Mucosa of rectum (tissue), 2 donors: ENCODE measurements at regions not wholly inside any gene's neighbourhood (a gene's known extent, or its start where the extent isn't known, plus 50 kb on each side); places are given as distances from the start of the nearest gene placed in this dataset.
"Not testable (repeated sequence)": the region's sequence is repeated elsewhere in the genome, so short reads cannot be mapped to it uniquely, and the experiment has no call there.

Source experiments
- H3K27ac ChIP-seq, 2 donors: one replicate each; pipeline ENCODE4 v1.7.0; 2013; ENCODE audit warnings: inconsistent platforms in 2 of 2, low read depth in 2 of 2, low read length in 2 of 2
- H3K27me3 ChIP-seq, 2 donors: one replicate each; pipeline ENCODE4 v1.7.0; 2013; ENCODE audit warnings: low read length in 2 of 2; ENCODE audit not compliant: control insufficient read depth in 2 of 2, insufficient read depth in 2 of 2
- H3K36me3 ChIP-seq, 2 donors: one replicate each; pipeline ENCODE4 v1.7.0; 2013; ENCODE audit warnings: low read length in 2 of 2; ENCODE audit not compliant: control insufficient read depth in 2 of 2, insufficient read depth in 2 of 2
- H3K4me1 ChIP-seq, 2 donors: one replicate each; pipeline ENCODE4 v1.7.0; 2013; ENCODE audit warnings: low read length in 2 of 2, mild to moderate bottlenecking in 1 of 2; ENCODE audit not compliant: control insufficient read depth in 2 of 2, insufficient read depth in 2 of 2
- H3K4me3 ChIP-seq, 2 donors: one replicate each; pipeline ENCODE4 v1.7.0; 2013; ENCODE audit warnings: low read length in 2 of 2
- H3K9ac ChIP-seq, 2 donors: one replicate each; pipeline ENCODE4 v1.7.0; 2013; ENCODE audit warnings: low read length in 2 of 2, low read depth in 1 of 2, mild to moderate bottlenecking in 1 of 2
- H3K9me3 ChIP-seq, 2 donors: one replicate each; pipeline ENCODE4 v1.7.0; 2013; ENCODE audit warnings: low read length in 2 of 2; ENCODE audit not compliant: control insufficient read depth in 2 of 2
- donor health status: healthy.
- donor health status: Normal muscosa, but diverticular disease.

DNA sequence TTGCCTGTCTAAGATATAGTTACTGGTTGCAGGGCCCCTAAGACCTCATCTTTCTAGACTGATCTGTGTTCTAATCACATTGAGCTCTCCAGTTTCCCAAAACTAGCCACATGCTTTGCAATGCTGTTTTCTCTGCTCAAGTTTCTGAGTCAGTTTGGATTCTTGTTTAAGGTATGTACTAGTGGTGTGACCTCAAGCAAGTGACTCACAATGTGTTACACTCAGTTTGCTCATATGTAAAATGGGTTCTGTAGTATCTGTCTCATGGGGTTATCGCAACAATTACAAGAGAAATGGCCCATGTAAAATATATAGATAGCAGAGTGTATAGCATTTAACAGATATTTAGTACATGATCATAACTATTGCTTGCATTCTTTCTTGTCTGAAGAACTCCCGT lies 153.1 kb upstream of the ELL2 start:
- Histone ChIP-seq H3K36me3 (no peaks in the 10 kb centered on the region), H3K4me1 (no peaks in the 10 kb centered on the region), H3K27me3 (no peaks in the 10 kb centered on the region), H3K4me3 (no peak overlapping the region), H3K9me3 (no peaks in the 10 kb centered on the region), H3K27ac (no peak overlapping the region), H3K9ac (no peak overlapping the region)

DNA sequence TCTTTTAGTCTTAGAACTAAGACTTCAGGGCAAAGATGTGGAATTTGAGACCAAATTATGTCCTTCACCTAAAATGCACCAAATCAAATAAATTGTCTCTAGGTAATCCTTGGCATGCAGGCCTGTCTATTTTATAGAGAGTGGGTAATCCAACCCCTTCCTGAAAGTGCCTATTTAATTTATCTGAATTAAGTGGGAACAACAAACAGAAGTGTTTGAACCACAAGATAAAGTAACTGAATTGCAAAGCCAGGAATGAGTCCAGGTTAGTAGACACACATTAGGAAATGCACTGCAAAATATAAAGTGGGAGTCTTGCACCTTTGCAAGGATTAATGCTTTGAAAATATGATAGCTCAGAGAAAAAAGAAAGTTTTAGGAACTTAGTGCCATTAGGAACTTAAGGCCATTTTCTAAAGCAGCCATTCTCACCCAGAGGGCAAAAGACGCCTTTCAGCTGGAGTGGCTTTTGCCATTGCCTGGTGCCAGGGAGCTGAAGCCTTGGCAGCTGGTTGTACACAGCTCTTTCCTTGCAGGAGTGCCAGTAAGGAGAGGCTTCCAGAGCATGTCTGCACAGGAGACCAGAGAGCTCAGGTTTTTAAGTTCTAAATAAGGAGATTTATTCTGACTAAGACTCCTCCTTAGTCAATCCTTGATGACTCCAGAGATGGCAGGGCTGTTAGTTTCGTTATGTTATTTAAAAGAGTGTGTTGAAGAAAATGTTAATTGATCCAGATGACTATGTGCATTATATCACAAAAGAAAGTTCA lies 151.7 kb upstream of the ELL2 start:
- Histone ChIP-seq H3K4me3 (no peak overlapping the region), H3K9me3 (no peaks in the 10 kb centered on the region), H3K27ac (no peak overlapping the region), H3K4me1 (no peaks in the 10 kb centered on the region), H3K36me3 (no peaks in the 10 kb centered on the region), H3K9ac (no peak overlapping the region), H3K27me3 (no peaks in the 10 kb centered on the region)

DNA sequence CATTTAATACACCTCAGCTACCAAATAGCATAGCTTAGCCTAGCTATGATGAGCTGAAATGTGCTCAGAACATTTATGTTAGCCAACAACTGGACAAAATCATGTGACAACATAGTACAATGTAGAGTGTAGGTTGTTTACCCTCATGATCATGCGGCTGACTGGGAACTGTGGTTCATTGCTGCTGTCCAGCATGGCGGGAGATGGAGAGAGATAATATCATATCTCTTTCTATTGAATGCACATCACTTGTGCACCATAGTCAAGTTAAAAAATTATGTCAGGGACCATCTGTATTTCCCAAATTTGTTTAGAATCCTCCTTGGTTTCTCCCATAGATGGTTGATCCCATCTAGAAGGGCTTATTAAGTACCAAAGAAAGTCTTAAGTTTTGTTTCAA lies 151.1 kb upstream of the ELL2 start:
- H3K9ac ChIP-seq: no peak overlapping the region
- no peaks in the 10 kb centered on the region for H3K9me3 ChIP-seq
- no peaks in the 10 kb centered on the region for H3K36me3 ChIP-seq
- H3K4me1 ChIP-seq: no peaks in the 10 kb centered on the region
- no peak overlapping the region for H3K27ac ChIP-seq
- H3K4me3 ChIP-seq: no peak overlapping the region
- no peaks in the 10 kb centered on the region for H3K27me3 ChIP-seq

DNA sequence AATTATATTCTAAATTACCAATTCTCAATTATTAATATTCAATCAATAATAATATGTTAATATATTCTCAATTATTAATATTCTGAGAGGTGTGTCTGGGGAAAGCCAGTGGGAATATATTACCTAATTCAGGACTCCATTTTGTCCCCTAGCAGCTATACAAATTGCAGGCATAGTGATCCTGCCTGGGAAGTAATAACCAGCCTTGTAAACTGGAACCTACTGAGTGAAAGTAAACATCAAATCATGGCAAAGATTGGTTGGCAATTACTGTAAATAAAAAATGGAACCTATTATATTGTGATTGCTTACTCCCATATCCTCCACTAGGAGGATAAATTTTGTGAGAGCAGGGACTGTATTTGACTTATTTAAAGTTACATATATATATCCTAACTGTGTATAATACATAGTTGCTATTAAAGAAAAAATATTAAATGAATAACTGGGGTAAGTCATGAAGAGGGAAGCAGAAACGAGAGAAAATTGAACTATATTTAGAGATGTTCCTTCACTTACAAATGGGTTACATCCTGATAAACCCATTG lies 150.5 kb upstream of the ELL2 start:
- Histone ChIP-seq H3K9me3 (no peaks in the 10 kb centered on the region), H3K4me3 (no peak overlapping the region), H3K27me3 (no peaks in the 10 kb centered on the region), H3K4me1 (no peaks in the 10 kb centered on the region), H3K27ac (no peak overlapping the region), H3K36me3 (no peaks in the 10 kb centered on the region), H3K9ac (no peak overlapping the region)

DNA sequence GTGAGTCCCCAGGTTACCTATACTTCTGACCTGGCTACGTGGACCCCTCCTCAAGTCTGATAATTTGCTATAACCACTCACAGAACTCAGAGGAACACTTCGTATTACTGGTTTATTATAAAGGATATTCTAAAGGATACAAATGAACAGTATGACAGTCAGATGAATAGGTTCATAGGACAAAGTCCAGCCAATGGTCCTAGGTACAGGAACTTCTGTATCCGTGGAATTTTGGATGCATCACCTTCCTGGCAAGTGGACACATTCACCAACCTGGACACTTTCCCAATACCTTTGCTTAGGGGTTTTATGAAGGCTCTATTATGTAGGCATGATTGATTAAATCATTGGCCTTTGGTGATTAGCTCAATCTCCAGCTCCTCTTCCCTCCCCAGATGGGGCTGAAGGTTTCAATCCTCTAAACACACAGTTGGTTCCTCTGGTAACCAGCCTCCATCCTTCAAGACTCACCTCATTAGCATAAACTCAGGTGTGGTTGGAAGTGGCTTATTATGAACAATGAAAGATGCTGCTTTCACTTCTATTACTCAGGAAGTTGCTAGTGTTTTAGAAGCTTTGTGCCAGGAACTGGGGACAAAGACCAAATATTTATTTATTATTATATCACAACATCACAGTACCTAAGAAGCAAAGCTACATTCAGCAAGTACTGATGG lies 149.6 kb upstream of the ELL2 start:
- H3K4me3 ChIP-seq: no peak overlapping the region
- no peak overlapping the region for H3K9ac ChIP-seq
- H3K9me3 ChIP-seq: no peaks in the 10 kb centered on the region
- no peaks in the 10 kb centered on the region for H3K27me3 ChIP-seq
- H3K36me3 ChIP-seq: no peaks in the 10 kb centered on the region
- no peaks in the 10 kb centered on the region for H3K4me1 ChIP-seq
- H3K27ac ChIP-seq: no peak overlapping the region

DNA sequence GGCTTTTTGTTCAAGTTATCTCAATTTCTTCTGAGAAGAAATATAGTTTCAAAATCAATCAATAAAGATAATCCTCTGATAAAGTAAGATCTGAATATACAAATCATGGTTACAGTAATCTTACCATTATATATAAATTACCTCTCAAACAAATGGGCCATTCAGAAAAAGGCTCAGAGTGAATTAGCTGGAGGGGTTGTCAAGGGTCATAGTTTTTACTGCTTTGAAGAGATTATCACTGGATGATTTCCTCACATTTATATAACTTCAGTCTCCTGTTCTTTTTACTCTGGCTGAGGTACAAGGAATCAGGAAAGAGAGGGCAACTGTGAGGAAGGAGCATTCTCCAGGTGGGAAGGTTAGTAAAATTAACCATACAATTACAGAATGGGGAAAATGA lies 148.6 kb upstream of the ELL2 start:
- H3K4me1 ChIP-seq: no peaks in the 10 kb centered on the region
- no peaks in the 10 kb centered on the region for H3K9me3 ChIP-seq
- H3K27ac ChIP-seq: no peak overlapping the region
- no peaks in the 10 kb centered on the region for H3K36me3 ChIP-seq
- no peak overlapping the region for H3K4me3 ChIP-seq
- H3K9ac ChIP-seq: no peak overlapping the region
- H3K27me3 ChIP-seq: no peaks in the 10 kb centered on the region

DNA sequence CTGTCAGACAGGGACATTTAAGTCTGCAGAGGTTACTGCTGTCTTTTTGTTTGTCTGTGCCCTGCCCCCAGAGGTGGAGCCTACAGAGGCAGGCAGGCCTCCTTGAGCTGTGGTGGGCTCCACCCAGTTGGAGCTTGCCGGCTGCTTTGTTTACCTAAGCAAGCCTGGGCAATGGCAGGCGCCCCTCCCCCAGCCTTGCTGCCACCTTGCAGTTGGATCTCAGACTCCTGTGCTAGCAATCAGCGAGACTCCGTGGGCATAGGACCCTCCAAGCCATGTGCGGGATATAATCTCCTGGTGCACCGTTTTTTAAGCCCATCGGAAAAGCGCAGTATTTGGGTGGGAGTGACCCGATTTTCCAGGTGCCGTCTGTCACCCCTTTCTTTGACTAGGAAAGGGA lies 147.0 kb upstream of the ELL2 start:
- H3K4me1 ChIP-seq, H3K27me3 ChIP-seq, H3K4me3 ChIP-seq, H3K9ac ChIP-seq, H3K9me3 ChIP-seq, H3K36me3 ChIP-seq, H3K27ac ChIP-seq: not testable (repeated sequence)

DNA sequence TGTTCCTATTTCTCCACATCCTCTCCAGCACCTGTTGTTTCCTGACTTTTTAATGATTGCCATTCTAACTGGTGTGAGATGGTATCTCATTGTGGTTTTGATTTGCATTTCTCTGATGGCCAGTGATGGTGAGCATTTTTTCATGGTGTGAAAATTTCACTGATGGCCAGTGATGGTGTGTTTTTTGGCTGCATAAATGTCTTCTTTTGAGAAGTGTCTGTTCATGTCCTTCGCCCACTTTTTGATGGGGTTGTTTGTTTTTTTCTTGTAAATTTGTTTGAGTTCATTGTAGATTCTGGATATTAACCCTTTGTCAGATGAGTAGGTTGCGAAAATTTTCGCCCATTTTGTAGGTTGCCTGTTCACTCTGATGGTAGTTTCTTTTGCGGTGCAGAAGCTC lies 142.2 kb upstream of the ELL2 start:
- not testable (repeated sequence) for H3K4me3 ChIP-seq, H3K36me3 ChIP-seq, H3K4me1 ChIP-seq, H3K27ac ChIP-seq, H3K27me3 ChIP-seq, H3K9me3 ChIP-seq, H3K9ac ChIP-seq

DNA sequence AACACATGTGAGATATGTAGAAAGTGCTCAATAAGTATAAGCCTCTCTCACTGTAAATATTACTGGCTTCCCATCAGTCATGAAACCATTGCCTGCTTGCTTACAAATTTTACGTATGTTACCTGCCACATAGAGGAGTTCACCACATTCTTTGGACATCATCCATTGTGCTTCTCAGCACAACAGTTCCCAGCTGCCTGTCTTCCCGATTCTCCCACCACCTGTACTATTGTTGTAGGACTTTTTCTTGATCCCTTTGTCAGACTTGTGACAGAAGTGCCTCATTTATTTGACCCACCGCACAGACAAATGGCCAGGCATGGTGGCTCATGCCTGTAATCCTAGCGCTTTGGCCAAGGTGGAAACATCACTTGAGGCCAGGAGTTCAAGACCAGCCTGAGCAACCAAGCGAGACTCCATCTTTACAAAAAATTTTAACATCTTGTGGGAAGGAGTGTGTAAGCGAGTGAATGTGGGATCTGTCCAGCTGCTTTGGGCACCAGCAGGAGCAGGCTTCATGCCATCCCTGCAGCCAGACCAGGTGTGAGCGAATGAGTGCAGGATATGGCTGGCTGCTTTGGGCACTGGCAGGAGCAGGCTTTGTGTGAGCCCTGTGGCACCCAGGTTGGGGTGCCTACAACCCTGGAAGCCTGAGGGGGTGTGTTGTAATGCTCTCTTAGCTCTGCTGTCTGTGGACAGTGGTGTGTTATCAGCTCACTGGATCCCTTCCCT lies 139.9 kb upstream of the ELL2 start:
- H3K27ac ChIP-seq: no peak overlapping the region
- no peak overlapping the region for H3K9ac ChIP-seq
- no peaks in the 10 kb centered on the region for H3K36me3 ChIP-seq
- H3K4me1 ChIP-seq: no peaks in the 10 kb centered on the region
- no peaks in the 10 kb centered on the region for H3K9me3 ChIP-seq
- H3K4me3 ChIP-seq: no peak overlapping the region
- H3K27me3 ChIP-seq: no peaks in the 10 kb centered on the region

DNA sequence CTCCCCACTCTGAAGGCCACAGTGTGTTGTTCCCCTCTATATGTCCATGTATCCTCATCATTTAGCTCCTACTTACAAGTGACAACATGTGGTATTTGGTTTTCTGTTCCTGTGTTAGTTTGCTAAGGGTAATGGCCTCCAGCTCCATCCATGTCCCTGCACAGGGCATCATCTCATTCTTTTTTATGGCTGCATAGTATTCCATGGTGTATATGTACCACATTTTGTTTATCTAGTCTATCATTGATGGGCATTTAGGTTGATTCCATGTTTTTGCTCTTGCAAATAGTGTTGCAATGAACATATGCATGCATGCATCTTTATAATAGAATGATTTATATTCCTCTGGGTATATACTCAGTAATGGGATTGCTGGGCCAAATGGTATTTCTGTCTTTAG lies 135.8 kb upstream of the ELL2 start:
- H3K27me3 ChIP-seq, H3K4me3 ChIP-seq, H3K4me1 ChIP-seq, H3K9me3 ChIP-seq, H3K27ac ChIP-seq, H3K9ac ChIP-seq, H3K36me3 ChIP-seq: not testable (repeated sequence)
